Stomach (tissue), 4 donors: ENCODE measurements at regions not wholly inside any gene's neighbourhood (a gene's known extent, or its start where the extent isn't known, plus 50 kb on each side); places are given as distances from the start of the nearest gene placed in this dataset.

Experiments used
- EP300 ChIP-seq: sonication (generic); formaldehyde crosslinking; IDR thresholded peaks from one replicate; pipeline ENCODE4 v1.6.1; 2017; ENCODE audit warnings: antibody characterized with exemption
- POLR2A ChIP-seq, 4 donors: fragments of 450-650 bp; IDR thresholded peaks; one replicate each; pipeline ENCODE4 v1.6.1; 2016; ENCODE audit warnings: antibody characterized with exemption in 4 of 4, control low read depth in 2 of 4, mild to moderate bottlenecking in 1 of 4, moderate library complexity in 1 of 4
- POLR2AphosphoS5 ChIP-seq, 3 donors: sonication (generic); formaldehyde crosslinking; IDR thresholded peaks; one replicate each; pipeline ENCODE4 v1.6.1; 2016; ENCODE audit warnings: antibody characterized with exemption in 3 of 3
- TF ChIP-seq, protein P1 (sequence below), 7 experiments: fragments of 450-650 bp in 4 of 7; fragments of 200-600 bp in 3 of 7; sonication (generic) in 3 of 7; IDR thresholded peaks; one replicate each; pipeline ENCODE4 v1.5.1; 2016 to 2019; ENCODE audit warnings: antibody characterized with exemption in 7 of 7, control low read depth in 2 of 7, mild to moderate bottlenecking in 1 of 7

DNA sequence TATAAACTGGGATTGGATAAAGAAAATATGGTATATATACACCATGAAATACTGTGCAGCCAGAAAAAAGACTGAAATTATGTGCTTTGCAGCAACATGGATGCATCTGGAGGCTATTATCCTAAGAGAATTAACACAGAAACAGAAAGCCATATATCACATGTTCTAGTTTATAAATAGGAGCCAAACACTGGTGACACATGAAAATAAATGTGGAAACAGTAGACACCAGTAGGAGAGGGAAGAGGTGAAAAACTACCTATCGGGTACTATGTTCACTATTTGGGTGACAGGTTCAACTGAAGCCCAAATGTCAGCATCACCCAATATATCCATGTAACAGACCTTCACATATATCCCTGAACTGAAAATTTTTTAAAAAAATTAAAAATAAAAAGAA lies 725.1 kb downstream of the C4orf33 start:
- TF ChIP-seq, protein P1, sequence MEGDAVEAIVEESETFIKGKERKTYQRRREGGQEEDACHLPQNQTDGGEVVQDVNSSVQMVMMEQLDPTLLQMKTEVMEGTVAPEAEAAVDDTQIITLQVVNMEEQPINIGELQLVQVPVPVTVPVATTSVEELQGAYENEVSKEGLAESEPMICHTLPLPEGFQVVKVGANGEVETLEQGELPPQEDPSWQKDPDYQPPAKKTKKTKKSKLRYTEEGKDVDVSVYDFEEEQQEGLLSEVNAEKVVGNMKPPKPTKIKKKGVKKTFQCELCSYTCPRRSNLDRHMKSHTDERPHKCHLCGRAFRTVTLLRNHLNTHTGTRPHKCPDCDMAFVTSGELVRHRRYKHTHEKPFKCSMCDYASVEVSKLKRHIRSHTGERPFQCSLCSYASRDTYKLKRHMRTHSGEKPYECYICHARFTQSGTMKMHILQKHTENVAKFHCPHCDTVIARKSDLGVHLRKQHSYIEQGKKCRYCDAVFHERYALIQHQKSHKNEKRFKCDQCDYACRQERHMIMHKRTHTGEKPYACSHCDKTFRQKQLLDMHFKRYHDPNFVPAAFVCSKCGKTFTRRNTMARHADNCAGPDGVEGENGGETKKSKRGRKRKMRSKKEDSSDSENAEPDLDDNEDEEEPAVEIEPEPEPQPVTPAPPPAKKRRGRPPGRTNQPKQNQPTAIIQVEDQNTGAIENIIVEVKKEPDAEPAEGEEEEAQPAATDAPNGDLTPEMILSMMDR (IDR thresholded peaks at IDR 0.05): no peak
- TF ChIP-seq EP300: no peak
- TF ChIP-seq POLR2AphosphoS5 (IDR thresholded peaks at IDR 0.05): no peak
- no peak for TF ChIP-seq POLR2A (IDR thresholded peaks at IDR 0.05)
